ENCODE measurements at regions not wholly inside any gene's neighbourhood (a gene's known extent, or its start where the extent isn't known, plus 50 kb on each side); places are given as distances from the start of the nearest gene placed in this dataset.

GRCh38 chr9:73892335-73892734 is 604.8 kb upstream of the RORB start:
- TF ChIP-seq EZH2phosphoT487 (conservative IDR thresholded peaks at IDR 0.05; ENCODE audit: low read length) (no peak), CTCF (IDR thresholded peaks at IDR 0.05; ENCODE audit: insufficient read depth, low read length, poor library complexity, severe bottlenecking) (no peak)

Data from SU-DHL-6 (cell line).